KMS-11 (cell line): ENCODE measurements at regions not wholly inside any gene's neighbourhood (a gene's known extent, or its start where the extent isn't known, plus 50 kb on each side); places are given as distances from the start of the nearest gene placed in this dataset.

Source experiments
- H2AFZ ChIP-seq: fragments of 200-600 bp; sonication (generic); 2 replicates; pipeline ENCODE4 v1.6.1; 2016; ENCODE audit warnings: antibody characterized with exemption, mixed run types, low read depth
- H3K27ac ChIP-seq: fragments of 200-600 bp; sonication (generic); 2 replicates; pipeline ENCODE4 v1.6.1; 2016; ENCODE audit warnings: mild to moderate bottlenecking, mixed run types
- H3K27me3 ChIP-seq: fragments of 200-600 bp; sonication (generic); 2 replicates; pipeline ENCODE4 v1.6.1; 2017; ENCODE audit warnings: mild to moderate bottlenecking, low read depth, mixed run types, moderate library complexity; ENCODE audit not compliant: insufficient read depth
- H3K36me3 ChIP-seq: fragments of 200-600 bp; sonication (generic); 2 replicates; pipeline ENCODE4 v1.6.1; 2017; ENCODE audit warnings: mild to moderate bottlenecking, mixed run types; ENCODE audit not compliant: insufficient read depth
- H3K4me1 ChIP-seq: fragments of 200-600 bp; sonication (generic); 2 replicates; pipeline ENCODE4 v1.6.1; 2016; ENCODE audit warnings: mild to moderate bottlenecking, low read depth, mixed run types; ENCODE audit not compliant: poor library complexity, severe bottlenecking
- H3K4me2 ChIP-seq: fragments of 200-600 bp; sonication (generic); 2 replicates; pipeline ENCODE4 v1.7.0; 2016; ENCODE audit warnings: mild to moderate bottlenecking, mixed run types
- H3K4me3 ChIP-seq: fragments of 200-600 bp; sonication (generic); IDR thresholded peaks from 2 replicates; pipeline ENCODE4 v1.6.1; 2017; ENCODE audit warnings: low read depth, low read length, mixed read lengths; ENCODE audit not compliant: insufficient read depth
- H3K79me2 ChIP-seq: fragments of 200-600 bp; sonication (generic); 2 replicates; pipeline ENCODE4 v1.6.1; 2016; ENCODE audit warnings: low read depth, mixed run types; ENCODE audit not compliant: insufficient read depth
- H3K9ac ChIP-seq: fragments of 200-600 bp; sonication (generic); 2 replicates; pipeline ENCODE4 v1.6.1; 2016; ENCODE audit warnings: mild to moderate bottlenecking, mixed run types
- H4K20me1 ChIP-seq: fragments of 200-600 bp; sonication (generic); 2 replicates; pipeline ENCODE4 v1.6.1; 2016; ENCODE audit warnings: mild to moderate bottlenecking, mixed run types; ENCODE audit not compliant: insufficient read depth
- CTCF ChIP-seq: fragments of 200-600 bp; sonication (generic); conservative IDR thresholded peaks from 2 replicates; pipeline ENCODE4 v1.6.1; 2017; ENCODE audit warnings: low read depth, mild to moderate bottlenecking, antibody characterized with exemption, low read length, moderate library complexity, mixed read lengths

DNA sequence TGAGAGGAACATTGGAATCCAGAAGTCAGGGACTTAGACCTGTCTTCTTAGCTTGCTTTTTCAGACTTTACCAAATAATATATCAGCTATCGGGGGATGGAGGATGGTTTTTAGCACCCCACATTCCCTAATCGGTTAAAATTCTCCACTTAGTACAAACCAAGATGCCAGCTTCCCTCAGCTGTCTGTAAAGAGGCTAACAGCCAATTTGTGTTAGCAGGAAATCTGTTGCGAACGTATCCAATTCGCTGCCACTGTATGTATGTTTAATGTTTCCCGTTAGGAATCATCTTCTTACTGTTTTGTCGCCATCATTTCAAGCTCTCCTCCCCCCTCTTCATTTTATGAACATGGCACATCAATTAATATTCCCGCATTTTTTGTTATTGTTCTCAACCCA lies 289.0 kb downstream of the BCL11B start:
- H2AFZ ChIP-seq, result no peak overlapping the region
- H4K20me1 ChIP-seq, result no peaks in the 10 kb centered on the region
- H3K27ac ChIP-seq, result no peak overlapping the region
- H3K9ac ChIP-seq, result no peak overlapping the region
- no peaks in the 10 kb centered on the region for H3K79me2 ChIP-seq
- H3K4me2 ChIP-seq, result no peak overlapping the region
- H3K36me3 ChIP-seq, result no peaks in the 10 kb centered on the region
- no peak for TF ChIP-seq CTCF
- H3K4me3 ChIP-seq, result no peak overlapping the region
- H3K4me1 ChIP-seq, result no peaks in the 10 kb centered on the region
- H3K27me3 ChIP-seq, result no peaks in the 10 kb centered on the region

DNA sequence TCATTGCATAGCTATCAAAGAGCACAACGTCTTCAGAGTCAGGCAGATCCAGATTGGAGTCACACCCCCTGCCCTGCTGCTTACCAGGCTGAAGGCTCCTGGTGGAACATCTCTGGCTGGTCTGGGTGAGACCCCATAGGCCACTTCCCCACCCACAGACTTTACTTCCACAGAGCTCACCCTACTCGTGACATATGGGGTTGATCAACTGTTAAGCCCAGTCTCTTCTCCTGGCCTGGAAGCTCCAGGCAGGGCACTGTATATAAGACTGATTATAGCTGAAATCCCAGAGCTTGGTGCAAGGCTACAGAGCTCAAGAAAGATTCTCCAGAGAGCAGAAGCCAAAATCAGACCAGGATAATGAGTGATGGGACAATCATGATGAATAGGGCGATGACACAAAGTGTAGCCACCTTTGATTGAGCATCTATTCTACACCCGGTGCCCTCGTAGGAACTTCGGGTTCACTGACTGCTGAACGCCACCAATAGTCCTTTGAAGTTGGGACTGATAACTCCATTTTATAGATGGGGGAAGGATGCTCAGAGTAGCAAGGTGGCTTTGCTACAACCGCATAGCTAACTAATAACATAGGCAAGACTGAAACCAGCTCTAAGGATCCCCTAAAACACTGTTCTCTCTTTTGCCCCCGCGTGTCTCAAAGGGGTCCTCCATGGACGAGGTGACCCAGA lies 287.8 kb downstream of the BCL11B start:
- Histone ChIP-seq H2AFZ (no peak overlapping the region), H3K79me2 (no peaks in the 10 kb centered on the region), H3K27me3 (no peaks in the 10 kb centered on the region), H3K4me3 (no peak overlapping the region), H4K20me1 (no peaks in the 10 kb centered on the region), H3K27ac (no peak overlapping the region), H3K36me3 (no peaks in the 10 kb centered on the region), H3K4me1 (no peaks in the 10 kb centered on the region), H3K4me2 (no peak overlapping the region), H3K9ac (no peak overlapping the region)
- no peak for TF ChIP-seq CTCF

GRCh38 chr14:98984719-98985041 lies 287.3 kb downstream of the BCL11B start:
- H3K36me3 ChIP-seq, result no peaks in the 10 kb centered on the region
- no peaks in the 10 kb centered on the region for H4K20me1 ChIP-seq
- no peak overlapping the region for H3K4me3 ChIP-seq
- no peaks in the 10 kb centered on the region for H3K4me1 ChIP-seq
- no peaks in the 10 kb centered on the region for H3K27me3 ChIP-seq
- TF ChIP-seq CTCF, result no peak
- H2AFZ ChIP-seq, result no peak overlapping the region
- no peaks in the 10 kb centered on the region for H3K79me2 ChIP-seq
- H3K4me2 ChIP-seq, result no peak overlapping the region
- no peak overlapping the region for H3K27ac ChIP-seq
- no peak overlapping the region for H3K9ac ChIP-seq

DNA sequence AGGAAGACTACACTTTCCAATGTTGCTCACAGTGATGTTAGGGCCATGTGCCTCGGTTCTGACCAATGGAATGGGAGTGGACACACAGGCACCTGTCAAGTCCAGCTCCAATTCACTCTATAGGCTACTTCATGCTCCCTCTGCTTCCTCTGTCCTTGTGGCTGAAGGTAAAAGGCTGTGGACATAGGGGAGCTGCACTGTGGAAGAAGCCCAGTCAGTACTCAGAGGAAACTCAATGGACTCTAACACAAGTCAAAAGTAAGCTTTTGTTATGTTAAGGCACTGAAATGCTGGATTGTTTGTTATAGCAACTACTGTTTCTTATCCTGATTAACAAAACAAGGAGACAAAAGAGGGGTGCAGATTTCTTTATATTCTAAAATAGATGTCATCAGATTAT lies 278.2 kb downstream of the BCL11B start:
- no peaks in the 10 kb centered on the region for H3K79me2 ChIP-seq
- no peak overlapping the region for H3K4me3 ChIP-seq
- TF ChIP-seq CTCF, result no peak
- no peaks in the 10 kb centered on the region for H3K27me3 ChIP-seq
- H4K20me1 ChIP-seq, result no peaks in the 10 kb centered on the region
- no peaks in the 10 kb centered on the region for H3K4me1 ChIP-seq
- H2AFZ ChIP-seq, result no peak overlapping the region
- no peak overlapping the region for H3K27ac ChIP-seq
- no peak overlapping the region for H3K4me2 ChIP-seq
- no peak overlapping the region for H3K9ac ChIP-seq
- H3K36me3 ChIP-seq, result no peaks in the 10 kb centered on the region
